Testis (tissue), 2 donors: ENCODE measurements at regions not wholly inside any gene's neighbourhood (a gene's known extent, or its start where the extent isn't known, plus 50 kb on each side); places are given as distances from the start of the nearest gene placed in this dataset.

Experiments used
- POLR2A ChIP-seq: fragments of 450-650 bp; IDR thresholded peaks from one replicate; pipeline ENCODE4 v1.6.1; 2017; ENCODE audit warnings: antibody characterized with exemption, mild to moderate bottlenecking, moderate library complexity
- TF ChIP-seq, protein P1 (sequence below), 3 experiments: fragments of 450-650 bp in 2 of 3; fragments of 200-600 bp in 1 of 3; sonication (generic) in 1 of 3; IDR thresholded peaks; one replicate each; pipeline ENCODE4 v1.5.1; 2016 to 2019; ENCODE audit warnings: antibody characterized with exemption in 3 of 3, mild to moderate bottlenecking in 2 of 3, moderate library complexity in 1 of 3

DNA sequence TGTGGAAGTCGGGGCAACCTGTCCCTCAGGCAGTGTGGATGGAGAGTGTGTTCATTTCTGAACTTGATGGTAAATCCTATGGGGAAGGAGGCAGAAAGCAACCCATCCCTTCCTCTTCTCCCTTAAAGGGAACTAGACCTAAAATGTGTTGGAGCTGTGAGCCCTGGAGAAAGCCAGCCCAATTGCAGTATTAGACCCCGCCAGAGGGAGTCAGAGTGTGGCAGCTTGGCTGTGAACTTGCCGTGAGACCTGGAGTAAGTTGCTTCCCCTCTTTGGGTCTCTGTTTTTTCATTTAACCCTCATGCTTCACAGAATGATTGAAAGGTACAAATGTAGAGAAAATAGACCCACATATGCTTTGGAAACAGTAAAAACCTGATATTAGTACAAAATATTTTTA lies 108.7 kb upstream of the PAK3 start:
- TF ChIP-seq, protein P1, sequence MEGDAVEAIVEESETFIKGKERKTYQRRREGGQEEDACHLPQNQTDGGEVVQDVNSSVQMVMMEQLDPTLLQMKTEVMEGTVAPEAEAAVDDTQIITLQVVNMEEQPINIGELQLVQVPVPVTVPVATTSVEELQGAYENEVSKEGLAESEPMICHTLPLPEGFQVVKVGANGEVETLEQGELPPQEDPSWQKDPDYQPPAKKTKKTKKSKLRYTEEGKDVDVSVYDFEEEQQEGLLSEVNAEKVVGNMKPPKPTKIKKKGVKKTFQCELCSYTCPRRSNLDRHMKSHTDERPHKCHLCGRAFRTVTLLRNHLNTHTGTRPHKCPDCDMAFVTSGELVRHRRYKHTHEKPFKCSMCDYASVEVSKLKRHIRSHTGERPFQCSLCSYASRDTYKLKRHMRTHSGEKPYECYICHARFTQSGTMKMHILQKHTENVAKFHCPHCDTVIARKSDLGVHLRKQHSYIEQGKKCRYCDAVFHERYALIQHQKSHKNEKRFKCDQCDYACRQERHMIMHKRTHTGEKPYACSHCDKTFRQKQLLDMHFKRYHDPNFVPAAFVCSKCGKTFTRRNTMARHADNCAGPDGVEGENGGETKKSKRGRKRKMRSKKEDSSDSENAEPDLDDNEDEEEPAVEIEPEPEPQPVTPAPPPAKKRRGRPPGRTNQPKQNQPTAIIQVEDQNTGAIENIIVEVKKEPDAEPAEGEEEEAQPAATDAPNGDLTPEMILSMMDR (IDR thresholded peaks at IDR 0.05): no peak
- no peak for TF ChIP-seq POLR2A
